Ammon's horn (tissue), 1 donor: ENCODE measurements at regions not wholly inside any gene's neighbourhood (a gene's known extent, or its start where the extent isn't known, plus 50 kb on each side); places are given as distances from the start of the nearest gene placed in this dataset.

ENCODE experiments used
- DNase-seq: peaks from one replicate; pipeline ENCODE4 v3.0.0-alpha.2; 2016; ENCODE audit warnings: low spot score

DNA sequence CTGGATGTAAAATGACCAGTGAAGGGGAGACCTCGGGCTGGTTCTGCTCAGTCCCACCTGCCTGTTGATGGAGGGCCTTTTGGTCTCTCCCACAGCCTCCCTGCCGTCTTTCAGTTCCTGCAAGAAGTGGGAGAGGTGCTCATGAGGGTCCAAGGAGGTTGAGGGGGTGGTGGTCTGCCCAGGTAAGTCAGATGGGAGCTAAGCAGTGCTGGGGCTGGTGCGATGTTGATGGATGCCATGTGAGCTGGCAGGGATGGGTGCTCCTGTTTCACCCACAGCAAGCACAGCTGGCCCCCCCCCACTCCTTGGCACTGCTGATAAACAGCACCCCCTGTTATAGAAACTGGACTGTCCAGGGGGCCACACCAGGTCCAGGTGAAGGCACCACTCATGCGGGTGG lies 145.6 kb downstream of the NSG2 start:
- DNase-seq: no peak

DNA sequence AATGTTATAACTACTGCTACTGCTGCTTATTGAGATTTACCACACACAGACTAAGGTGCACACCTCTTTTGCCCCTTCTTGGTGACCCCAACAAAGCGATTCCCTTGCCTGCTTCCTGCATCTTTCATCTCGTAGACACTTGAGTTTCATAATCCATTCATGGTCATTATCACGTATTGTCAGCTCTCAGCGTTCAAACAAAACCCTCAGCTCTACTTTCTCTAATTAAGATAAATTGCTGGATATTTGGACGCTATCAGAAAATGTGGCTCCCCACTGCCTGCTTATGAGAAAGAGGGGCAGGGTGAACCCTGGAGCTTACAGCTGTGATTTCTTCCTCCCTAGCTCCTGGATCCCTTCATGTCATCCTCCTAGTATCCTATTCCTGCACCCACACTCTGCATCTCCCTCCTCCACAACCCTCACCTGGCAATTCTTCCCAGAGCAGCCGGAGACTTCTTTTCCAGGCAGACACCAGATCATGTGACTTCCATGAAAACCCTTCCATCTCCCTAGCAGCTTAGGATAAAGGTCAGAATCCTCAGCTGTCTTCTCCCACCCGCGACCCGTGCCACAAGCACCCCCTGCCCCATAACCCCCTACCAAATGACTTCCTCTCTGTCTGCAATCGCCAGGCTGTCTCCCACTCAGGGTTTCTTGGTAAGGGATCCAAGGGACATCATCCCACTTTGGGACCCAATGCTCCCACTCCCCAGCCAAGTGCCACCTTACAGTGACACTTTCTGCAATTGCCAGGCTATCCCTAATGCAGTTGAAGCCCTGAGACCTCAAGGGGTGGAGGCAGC lies 146.5 kb downstream of the NSG2 start:
- DNase-seq: no peak

DNA sequence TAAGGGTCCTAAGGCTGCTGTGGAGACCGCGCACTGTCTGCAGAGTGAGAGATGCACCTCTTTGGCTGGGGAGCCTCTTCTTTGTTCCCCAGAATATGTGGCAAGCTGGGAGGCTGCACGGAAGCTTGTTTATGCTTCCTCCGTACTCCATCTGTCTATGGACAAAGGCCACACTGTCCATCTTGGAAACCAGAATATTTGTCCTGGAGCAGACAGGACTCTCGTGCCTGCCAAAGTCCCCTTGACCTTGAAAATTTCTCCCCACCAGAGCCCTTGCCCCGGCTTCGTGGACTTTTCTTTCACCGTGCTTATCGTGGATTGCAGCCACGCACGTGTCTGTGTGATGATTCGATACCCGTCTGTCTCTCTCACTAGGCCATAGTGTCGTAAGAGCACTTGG lies 147.4 kb downstream of the NSG2 start:
- DNase-seq: no peak

DNA sequence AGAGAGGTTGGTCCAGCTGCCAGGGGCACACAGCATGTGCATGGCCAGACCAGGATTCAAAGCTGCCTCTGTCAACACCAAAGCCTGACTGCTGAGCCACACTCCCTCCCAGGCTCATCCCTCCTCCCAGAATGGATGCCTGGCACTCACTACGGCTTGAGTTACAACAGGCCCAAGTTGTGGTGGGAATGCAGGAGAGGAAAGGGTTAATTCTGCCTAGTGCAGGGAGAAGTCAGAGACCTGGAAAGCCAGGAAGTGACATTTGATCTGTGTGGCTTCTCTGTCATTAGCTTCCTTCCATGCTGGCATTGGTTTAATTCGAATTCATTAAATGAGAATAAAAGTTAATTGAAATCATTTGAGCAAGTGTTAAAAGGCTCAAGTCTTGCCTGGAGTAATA lies 150.0 kb downstream of the NSG2 start:
- no peak for DNase-seq

DNA sequence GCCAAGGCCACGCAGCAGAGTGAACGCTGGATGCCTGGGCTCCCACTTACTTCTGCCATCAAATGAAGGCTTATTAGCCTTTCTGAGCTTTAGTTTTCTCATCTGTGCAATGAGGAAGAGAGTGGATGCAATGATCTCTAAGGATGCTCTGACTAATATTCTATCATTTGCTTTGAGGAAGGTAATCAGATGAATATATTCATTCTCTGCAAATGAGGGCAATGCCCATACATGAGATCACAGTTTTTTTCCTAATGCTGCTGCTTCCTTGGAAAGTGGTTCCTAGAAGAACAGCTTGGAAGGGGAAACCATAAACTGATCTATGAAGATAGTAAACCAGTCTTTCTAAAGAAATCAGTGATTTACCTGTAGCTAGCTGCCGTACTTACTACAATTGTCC lies 152.4 kb downstream of the NSG2 start:
- DNase-seq: no peak

DNA sequence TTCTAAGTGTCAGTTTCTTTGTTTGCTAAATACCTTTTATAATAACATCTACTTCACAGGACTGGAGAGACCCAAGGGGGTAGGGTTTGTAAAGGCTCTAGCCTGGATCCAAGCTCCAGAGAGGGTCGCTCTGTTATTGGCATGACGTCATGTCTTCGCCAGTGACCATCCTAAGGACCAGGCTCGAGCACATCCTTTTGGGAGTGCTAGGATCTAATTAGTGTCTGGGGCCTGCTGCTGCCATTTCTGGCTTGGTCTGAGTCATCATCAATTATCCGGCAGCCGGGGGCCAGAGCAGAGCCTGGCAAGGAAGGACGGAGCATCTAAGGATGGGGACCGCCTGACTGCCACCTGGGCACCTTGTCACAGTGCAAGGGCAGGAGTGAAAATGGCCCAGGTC lies 153.0 kb downstream of the NSG2 start:
- DNase-seq: no peak

DNA sequence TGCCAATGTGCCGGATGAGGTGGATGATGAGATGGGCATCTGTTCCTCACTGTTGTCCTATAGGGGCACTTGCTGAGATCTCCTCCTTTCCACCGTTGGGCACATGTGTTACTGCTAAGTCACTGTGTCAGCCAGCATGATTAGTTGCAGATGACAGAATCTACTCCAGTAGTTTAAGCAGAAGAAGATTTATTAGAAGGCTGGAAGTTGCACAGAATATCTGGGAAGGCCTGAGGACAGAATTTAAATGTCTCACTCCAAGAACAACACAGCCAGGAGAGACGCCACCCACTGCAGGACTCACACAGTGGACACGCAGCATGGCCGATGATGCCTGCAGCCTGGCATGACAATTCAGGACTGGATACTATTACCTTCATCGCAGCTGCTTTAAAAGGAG lies 157.5 kb downstream of the NSG2 start:
- no peak for DNase-seq

DNA sequence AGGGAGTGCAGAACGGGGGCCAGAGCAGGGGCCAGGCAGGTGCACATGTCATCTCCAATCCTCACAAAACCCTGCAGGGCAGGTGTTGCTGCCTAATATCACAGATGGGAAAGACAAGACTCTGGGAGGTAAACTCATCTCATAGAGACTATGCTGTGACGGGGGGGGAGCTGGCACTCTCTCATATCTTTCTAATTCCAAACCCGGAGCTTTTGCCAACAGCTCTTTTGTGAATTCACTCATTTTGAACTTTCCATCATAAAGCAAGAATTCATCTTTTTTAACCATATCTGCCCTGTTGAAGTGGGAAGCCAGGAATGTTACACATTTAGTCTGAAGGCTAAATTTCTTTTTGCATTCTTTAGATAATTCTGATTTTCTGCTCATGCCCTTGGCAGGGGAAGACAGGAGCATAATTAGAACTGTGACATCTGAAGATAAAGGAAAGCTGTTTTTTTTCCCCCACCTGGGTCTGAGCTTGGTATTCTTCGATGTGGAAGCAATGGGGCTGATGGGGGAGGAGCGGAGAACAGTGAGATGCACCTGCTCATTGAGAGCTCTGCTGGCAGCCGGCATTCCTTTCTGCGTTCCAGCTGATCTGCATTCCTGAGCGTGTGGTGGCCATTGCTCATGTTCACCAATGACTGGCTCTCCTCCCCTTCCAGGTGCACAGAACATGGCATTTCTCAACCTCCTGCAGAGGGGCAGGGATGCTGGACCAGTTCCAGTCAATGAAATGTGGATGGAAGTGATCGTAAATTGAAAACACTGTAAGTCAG lies 159.2 kb downstream of the NSG2 start:
- DNase-seq: no peak

DNA sequence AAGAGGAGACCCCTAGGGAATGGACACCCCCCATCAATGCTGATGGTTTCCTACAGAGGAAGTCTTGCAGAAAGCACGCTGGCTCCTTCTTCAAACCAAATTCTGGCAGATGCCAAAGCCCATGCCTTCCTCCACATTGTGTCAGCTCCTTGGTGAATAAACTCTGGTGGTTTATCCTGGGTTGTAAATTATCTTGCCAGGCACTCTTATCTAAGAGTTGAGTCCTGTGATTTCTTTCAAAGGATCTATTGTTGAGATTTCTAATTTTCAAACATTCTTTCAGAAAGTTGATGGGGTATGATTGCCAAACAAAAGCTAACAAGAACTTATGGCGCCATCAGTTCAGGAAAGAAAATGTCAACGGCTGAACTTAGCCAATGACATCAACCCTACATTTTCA lies 160.4 kb downstream of the NSG2 start:
- no peak for DNase-seq

DNA sequence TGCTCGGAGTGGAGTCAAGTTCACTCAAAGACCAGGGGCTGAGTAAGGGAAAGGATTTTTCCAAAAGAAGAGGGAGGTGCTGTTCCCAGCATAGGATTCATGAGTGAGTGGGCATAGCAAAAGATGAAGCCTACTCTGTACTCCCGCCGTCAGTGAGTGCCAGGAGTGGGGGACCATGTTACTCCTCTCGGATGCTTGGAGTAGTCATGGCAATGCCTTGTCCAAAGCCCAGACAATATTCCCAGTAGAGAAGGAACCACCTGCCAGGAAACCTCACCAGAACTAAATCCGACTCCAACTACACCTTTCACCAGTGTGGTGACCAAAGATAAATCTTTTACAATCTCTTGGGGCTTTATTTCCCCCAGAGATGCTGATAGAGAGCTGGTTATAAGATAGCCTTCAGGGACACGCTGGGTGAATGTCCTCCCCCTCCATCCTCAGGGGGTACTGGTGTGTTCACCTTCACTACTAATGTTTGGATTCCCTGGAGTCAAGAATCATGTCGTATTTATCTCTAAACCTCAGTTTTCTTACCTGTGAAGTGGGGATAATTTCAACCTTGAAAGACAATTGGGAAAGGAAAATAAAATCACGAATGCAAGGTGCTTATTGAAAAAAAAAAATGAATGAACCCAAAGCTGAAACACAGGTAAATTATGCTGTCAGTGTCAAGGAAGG lies 165.2 kb downstream of the NSG2 start:
- DNase-seq: no peak

DNA sequence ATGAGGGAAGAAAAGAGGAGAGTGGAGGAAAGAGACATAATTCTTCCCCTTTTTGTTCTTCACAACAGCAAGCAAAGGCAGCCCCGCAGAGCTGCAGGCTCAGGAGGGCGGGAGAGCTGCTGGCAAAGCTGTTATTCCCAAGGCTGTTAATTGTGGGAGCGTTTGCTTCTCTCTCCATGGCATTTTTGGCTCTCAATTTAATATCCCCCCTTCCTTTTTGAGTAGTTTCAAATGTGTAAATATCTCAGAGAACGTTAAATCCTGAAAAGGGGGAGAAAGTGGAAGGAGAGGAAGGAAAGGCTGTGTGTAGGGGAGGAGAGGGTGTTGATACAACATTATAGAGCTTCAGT lies 165.7 kb downstream of the NSG2 start:
- DNase-seq: no peak

DNA sequence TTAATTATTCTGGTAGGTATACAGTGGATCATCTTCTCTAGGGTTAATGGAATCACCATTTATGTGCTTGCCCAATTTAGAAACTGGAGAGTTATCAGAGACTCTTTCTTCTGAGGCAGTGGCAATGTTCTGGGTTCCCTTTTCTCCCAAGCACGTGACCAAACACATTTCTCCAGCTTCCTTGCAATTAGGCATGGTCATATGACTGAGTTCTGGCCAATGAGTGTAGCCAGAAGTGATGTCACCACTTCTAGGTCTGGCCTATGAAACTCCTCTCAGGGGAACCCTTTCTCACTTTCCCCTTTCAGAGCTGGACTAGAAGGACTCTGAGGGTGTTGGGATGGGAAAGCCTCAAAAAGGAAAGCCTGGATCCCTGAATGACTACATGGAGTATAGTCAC lies 172.0 kb downstream of the NSG2 start:
- DNase-seq: no peak

DNA sequence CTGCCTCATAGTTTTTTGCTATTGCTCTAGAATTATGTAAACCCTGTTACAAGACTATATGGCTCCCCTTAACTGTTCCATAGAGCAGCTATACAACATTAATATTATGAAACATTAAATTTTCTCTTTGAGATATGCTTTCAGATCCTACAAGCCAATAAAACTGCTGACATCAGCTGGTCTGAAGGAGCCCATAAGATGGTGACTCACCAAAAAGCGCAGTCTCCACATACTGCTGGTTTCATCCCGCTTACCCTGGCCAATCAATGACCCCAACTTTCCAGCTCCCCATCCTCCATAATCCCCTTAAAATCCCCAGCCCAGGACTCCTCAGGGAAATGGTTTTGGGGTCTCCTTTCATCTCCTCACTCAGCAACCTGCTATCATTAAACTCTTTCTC lies 172.7 kb downstream of the NSG2 start:
- no peak for DNase-seq

DNA sequence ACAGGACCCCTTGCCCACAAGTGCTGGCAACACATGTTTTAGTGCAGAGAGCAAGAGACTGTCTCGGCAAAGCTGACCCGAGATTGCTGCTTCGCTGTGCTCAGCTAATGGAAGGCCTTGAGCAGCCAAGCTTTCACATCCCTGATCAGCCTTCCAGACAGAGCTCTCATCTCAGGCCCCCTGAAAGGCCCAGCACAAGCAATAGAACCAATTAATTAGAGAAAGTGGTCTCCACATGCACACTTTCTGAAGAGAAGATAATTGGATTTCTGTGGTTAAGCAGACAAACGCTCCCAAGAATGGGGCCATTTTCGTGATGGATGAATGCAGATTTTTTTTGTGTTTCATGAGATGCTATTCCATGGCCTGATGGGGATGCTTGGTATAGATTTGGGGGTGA lies 174.9 kb downstream of the NSG2 start:
- DNase-seq: no peak

DNA sequence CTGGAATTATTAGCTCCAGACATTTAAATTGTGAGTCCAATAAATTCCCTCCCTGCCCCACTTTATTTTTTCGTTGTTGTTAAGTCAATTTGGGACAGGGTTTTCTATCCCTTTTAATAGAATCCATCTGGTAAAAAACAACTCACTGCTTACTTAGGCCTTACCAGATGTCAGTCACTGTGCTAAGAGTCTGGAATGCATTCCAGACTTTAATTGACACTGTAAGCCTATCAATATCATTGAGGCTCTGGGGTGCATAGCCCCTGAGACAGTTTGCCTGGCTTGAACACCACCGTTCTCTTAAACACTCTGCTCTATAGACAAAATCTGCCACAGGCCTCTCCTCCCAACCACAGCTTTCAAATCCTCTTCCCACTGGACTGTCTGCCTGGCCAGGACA lies 175.9 kb downstream of the NSG2 start:
- no peak for DNase-seq

DNA sequence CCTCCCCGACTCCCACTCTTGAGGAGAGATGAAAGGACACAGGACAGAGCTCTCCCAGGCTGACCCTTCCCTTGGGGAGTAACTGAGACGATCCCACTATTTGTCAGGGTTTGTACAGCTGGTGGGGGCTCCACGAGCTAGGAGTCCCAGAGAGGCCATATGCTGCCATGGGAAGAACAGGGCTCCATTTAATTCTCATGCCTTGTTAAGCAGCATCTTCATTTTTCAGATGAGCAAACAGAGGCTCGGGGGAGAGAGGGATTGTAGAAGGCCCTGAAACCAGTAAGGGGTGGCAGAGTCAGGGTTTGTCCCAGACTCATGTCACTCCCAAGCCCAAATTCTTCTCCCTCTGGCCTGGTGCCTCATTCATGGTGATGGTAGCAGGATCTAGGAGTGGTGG lies 176.4 kb downstream of the NSG2 start:
- no peak for DNase-seq

DNA sequence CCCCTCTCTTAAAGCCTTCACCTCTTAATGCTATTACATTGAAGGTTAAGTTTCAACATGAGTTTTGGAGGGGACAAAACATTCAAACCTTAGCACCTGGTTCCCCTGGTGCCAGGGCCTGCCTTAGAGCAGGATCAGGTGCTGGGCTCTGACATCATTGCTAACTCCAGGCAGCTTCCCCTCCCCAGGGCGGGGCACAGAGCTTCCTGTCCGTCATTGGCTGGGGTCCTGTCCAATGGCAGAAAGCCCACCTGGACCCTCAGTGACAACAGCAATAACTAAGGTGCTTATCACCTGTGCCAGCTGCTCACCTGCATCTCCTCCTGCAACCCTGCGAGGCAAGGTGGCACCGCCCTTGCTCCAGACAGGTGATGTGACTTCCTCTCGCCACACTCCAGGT lies 177.4 kb downstream of the NSG2 start:
- no peak for DNase-seq

DNA sequence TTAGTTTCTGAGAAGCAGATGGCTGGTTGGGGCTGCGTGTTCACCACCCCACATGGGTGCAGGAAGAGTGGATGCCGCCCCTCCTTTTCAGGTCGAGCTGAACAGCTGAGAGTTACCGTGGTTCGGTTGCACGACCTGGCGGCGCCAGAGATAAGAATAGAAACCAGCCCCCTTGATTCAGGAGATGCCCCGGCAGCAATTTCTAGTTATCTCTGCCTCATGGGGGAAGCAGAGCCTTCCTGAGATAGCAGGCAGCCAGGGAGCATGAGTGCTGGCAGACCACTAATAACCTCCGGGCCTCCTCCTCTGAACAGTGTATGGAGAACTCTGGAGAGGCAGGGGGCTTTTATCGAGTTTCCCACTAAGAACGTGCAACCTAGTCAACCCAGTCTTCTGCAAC lies 177.8 kb downstream of the NSG2 start:
- DNase-seq: no peak

DNA sequence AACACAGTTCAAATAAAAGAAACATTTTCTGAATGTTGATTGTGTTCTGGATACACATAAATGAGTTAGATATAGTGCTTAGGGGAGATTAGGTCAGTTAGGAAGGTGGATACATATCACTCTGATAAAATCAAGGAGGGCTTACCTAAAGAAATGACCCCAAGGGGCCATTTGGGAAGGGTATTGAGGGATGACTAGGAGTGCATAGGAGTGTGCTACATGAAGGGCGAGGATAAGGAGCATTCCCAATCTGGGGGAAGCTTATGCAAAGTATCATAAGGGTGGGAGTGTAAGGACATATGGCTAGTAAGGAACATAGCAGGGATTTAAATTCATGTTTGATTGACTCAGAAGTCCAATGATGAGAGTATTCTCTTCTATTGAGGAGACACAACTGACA lies 183.6 kb downstream of the NSG2 start:
- DNase-seq: no peak

DNA sequence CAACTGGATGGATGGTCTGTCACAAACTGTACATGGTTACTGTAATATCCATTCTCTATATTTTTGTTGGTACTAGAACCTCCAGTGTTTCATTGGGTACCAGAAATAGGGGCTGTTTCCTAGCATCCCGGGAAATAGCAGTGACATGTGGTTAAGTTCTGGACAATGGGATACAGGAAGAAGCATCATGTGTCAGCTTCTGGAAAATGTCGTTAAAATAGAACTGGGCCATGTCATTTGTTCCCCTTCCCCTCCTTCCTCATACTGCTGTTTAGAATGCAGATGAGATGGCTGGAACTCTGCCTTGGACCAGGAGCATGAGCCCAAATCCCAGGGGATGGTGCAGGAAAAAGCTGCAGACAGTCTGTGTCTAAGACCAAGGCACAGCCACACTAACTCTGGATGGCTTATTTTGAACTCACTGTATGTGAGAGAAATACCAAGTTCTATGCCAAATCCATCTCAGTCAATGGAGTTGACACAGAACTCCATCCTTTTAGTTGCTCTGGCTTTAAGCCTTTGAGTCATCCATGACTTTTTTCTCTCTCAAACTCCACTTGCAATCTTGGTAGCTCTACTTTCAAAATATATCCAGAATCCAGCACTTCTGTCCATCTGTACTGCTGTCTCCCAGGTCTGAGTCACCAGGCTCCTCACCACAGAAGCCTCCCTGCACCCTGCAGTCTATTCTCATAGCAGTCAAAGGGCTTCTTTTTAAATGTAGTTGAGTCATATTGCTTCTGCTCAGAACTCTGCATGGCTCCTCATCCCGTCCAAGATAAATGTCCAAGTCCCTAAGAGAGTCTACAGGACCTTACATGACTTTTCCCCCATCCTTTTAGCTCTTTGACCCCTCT lies 184.2 kb downstream of the NSG2 start:
- no peak for DNase-seq

DNA sequence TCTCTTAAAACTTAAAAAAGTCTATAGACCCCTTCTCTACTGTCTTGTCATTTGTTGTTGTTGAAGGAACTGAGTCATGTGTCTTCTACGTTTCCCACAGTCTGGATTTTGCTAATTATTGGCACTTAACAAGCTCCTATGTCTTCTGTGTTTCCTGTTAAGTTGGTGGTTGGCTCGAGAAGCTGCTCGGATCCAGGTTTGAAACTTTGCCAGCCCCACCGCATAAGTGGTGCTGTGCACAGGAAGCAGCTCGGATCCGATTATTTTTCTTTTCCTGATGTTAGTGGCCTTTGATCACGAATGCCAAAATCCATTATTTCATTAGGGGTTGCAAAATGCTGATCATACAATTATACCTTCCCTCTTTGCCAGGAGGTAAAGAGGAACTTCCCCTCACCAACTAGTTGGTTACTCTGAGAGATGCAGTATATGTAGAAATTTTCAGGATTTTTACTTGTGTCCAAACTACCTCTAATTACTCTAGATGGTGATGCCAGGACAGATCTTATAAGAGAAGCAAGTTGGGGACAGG lies 186.5 kb downstream of the NSG2 start:
- DNase-seq: no peak

DNA sequence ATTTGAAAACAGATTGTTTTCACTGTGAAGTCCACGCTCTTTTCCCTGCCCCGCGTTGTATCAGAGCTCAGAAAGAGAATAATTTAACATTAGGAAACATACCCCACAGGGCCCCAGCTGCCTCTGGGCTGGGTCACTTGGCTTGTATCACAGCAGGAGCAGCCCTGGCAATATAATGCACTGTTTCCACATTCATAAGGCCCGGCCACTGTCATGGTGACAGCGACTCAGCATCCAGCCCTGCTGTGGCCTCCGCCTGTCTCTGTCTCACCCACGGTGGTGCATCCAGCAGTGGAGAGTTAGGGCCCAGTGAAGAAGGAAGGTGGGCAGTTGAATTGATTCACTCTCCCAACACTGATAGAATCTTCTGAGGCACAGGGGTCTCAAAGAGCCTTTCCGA lies 188.9 kb downstream of the NSG2 start:
- DNase-seq: no peak
